OCI-LY7 (cell line): ENCODE measurements at regions not wholly inside any gene's neighbourhood (a gene's known extent, or its start where the extent isn't known, plus 50 kb on each side); places are given as distances from the start of the nearest gene placed in this dataset.

Source experiments
- BruUV-seq: library from RNA; stranded (reverse); fragments of 400-500 nt; replicated peaks from 2 replicates; lab custom pipeline; 2021; lab: Mats Ljungman, UMichigan
- CTCF ChIA-PET: fragments of 300-600 bp; sonication (Branson Sonifier 250); formaldehyde crosslinking; loops from one replicate; lab custom pipeline; 2022; ENCODE audit warnings: antibody characterized with exemption; ENCODE audit not compliant: unreplicated experiment; lab: Charles Lee
- POLR2A ChIA-PET: fragments of 300-600 bp; sonication (Branson Sonifier 250); formaldehyde crosslinking; loops from one replicate; lab custom pipeline; 2022; ENCODE audit warnings: antibody characterized with exemption; lab: Charles Lee
- DNase-seq: peaks from one replicate; pipeline ENCODE4 v3.0.0-alpha.2; 2015; ENCODE audit warnings: low spot score
- H2AFZ ChIP-seq: fragments of 200-600 bp; sonication (generic), shearing (Covaris generic); 2 replicates; pipeline ENCODE4 v1.6.1; 2014; ENCODE audit warnings: mild to moderate bottlenecking, antibody characterized with exemption, low read length, moderate library complexity
- H3K27ac ChIP-seq: fragments of 200-600 bp; sonication (generic); 2 replicates; pipeline ENCODE4 v1.5.1; 2014; ENCODE audit warnings: mixed run types, low read depth, mild to moderate bottlenecking, moderate library complexity, low read length, inconsistent platforms; ENCODE audit not compliant: poor library complexity, severe bottlenecking
- H3K36me3 ChIP-seq: fragments of 200-600 bp; sonication (generic); 2 replicates; pipeline ENCODE4 v1.6.1; 2014; ENCODE audit warnings: mild to moderate bottlenecking, antibody characterized with exemption, low read length, moderate library complexity, mixed read lengths; ENCODE audit not compliant: insufficient read depth
- H3K4me1 ChIP-seq: fragments of 200-600 bp; sonication (generic); 2 replicates; pipeline ENCODE4 v1.5.1; 2014; ENCODE audit warnings: mild to moderate bottlenecking, low read length; ENCODE audit not compliant: insufficient read depth, poor library complexity, severe bottlenecking
- H3K4me2 ChIP-seq: fragments of 200-600 bp; sonication (generic); 2 replicates; pipeline ENCODE4 v1.6.1; 2014; ENCODE audit warnings: mild to moderate bottlenecking, low read length
- H3K4me3 ChIP-seq: fragments of 200-600 bp; sonication (generic); 2 replicates; pipeline ENCODE4 v1.5.1; 2014; ENCODE audit warnings: mild to moderate bottlenecking, low read depth, low read length; ENCODE audit not compliant: poor library complexity, severe bottlenecking
- H3K79me2 ChIP-seq: fragments of 200-600 bp; sonication (generic); 2 replicates; pipeline ENCODE4 v1.6.1; 2016; ENCODE audit warnings: low read depth, mild to moderate bottlenecking, low read length, moderate library complexity, mixed read lengths; ENCODE audit not compliant: insufficient read depth
- H3K9me2 ChIP-seq: fragments of 200-600 bp; sonication (generic); 2 replicates; pipeline ENCODE4 v1.6.1; 2016; ENCODE audit warnings: mild to moderate bottlenecking, low read length, mixed read lengths; ENCODE audit not compliant: insufficient read depth
- H3K9me3 ChIP-seq: fragments of 200-600 bp; sonication (generic); 2 replicates; pipeline ENCODE4 v1.6.1; 2014; ENCODE audit warnings: mild to moderate bottlenecking, mixed run types, low read length, mixed read lengths
- H4K20me1 ChIP-seq: fragments of 200-600 bp; sonication (generic); 2 replicates; pipeline ENCODE4 v1.6.1; 2014; ENCODE audit warnings: mild to moderate bottlenecking, antibody characterized with exemption, low read length, moderate library complexity, mixed read lengths; ENCODE audit not compliant: insufficient read depth
- EZH2phosphoT487 ChIP-seq: fragments of 200-600 bp; sonication (generic); IDR thresholded peaks from 2 replicates; pipeline ENCODE4 v1.6.1; 2018; ENCODE audit warnings: low read depth, borderline replicate concordance, mild to moderate bottlenecking, mixed run types, antibody characterized with exemption, low read length, moderate library complexity, mixed read lengths
- intact Hi-C: fragments of 100-400 bp; cut with micrococcal nuclease; formaldehyde crosslinking; loops from one replicate; pipeline ENCODE4 v1.10.0; 2022; ENCODE audit not compliant: unreplicated experiment
- TF ChIP-seq, protein P1 (sequence below): fragments of 200-600 bp; sonication (generic); conservative IDR thresholded peaks from 2 replicates; pipeline ENCODE4 v1.5.1; 2014; ENCODE audit warnings: mild to moderate bottlenecking, antibody characterized with exemption, low read length, moderate library complexity, mixed read lengths

DNA sequence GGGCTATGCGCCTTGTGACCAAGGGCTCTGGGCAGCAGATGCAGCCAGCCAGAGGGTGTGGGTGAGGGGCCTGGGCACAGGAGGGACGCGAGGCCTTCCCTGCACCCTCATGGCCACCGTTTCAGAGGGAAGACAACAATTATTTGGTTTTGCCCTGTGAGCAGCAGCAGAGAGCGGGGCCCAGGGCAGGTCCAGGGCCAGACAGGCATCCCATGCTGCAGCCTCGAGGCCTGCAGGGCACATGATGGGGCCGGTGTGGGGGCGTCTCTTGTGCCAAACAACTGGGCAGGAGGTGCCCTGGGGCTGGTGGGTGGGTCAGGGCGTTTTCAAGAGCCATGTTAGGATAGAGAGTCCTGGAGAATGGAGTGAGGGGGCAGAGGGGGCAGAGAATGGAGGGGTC lies 79.4 kb downstream of the SCGB2B2 start:
- intact Hi-C loops: no loop called here
- no peaks in the 10 kb centered on the region for H3K36me3 ChIP-seq
- H3K4me1 ChIP-seq: no peaks in the 10 kb centered on the region
- no peaks in the 10 kb centered on the region for H4K20me1 ChIP-seq
- H3K9me3 ChIP-seq: no peaks in the 10 kb centered on the region
- no peak overlapping the region for H2AFZ ChIP-seq
- no peak for TF ChIP-seq EZH2phosphoT487
- TF ChIP-seq, protein P1, sequence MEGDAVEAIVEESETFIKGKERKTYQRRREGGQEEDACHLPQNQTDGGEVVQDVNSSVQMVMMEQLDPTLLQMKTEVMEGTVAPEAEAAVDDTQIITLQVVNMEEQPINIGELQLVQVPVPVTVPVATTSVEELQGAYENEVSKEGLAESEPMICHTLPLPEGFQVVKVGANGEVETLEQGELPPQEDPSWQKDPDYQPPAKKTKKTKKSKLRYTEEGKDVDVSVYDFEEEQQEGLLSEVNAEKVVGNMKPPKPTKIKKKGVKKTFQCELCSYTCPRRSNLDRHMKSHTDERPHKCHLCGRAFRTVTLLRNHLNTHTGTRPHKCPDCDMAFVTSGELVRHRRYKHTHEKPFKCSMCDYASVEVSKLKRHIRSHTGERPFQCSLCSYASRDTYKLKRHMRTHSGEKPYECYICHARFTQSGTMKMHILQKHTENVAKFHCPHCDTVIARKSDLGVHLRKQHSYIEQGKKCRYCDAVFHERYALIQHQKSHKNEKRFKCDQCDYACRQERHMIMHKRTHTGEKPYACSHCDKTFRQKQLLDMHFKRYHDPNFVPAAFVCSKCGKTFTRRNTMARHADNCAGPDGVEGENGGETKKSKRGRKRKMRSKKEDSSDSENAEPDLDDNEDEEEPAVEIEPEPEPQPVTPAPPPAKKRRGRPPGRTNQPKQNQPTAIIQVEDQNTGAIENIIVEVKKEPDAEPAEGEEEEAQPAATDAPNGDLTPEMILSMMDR: no peak
- H3K9me2 ChIP-seq: no peaks in the 10 kb centered on the region
- H3K4me3 ChIP-seq: no peak overlapping the region
- ChIA-PET POLR2A (no interaction called here), CTCF (no interaction called here)
- no peak overlapping the region for H3K27ac ChIP-seq
- no TSS peak for BruUV-seq
- DNase-seq: no peak
- H3K4me2 ChIP-seq: no peak overlapping the region
- no peaks in the 10 kb centered on the region for H3K79me2 ChIP-seq

DNA sequence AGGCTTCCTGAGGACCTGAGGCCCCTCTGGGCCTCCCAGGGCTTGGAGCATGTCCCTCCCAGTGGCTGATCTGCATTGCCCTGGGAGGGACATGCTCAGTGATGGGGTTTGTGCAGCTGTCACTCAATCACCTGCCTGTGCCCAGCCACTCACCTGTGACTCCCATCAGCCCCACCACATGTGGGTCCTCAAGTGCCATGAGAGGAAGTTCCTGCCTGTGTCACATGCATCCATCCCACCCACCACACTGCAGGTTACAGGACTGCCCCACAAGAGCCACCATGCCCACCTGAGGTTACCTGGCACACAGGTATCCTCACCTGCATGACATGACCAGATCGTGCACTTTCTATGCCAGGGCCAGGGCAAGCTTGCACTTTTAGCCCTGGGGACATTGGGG lies 80.0 kb downstream of the SCGB2B2 start:
- POLR2A ChIA-PET: no interaction called here
- no peak overlapping the region for H2AFZ ChIP-seq
- no peaks in the 10 kb centered on the region for H3K79me2 ChIP-seq
- no peaks in the 10 kb centered on the region for H4K20me1 ChIP-seq
- BruUV-seq: no TSS peak
- no peaks in the 10 kb centered on the region for H3K9me2 ChIP-seq
- CTCF ChIA-PET: no interaction called here
- H3K9me3 ChIP-seq: no peaks in the 10 kb centered on the region
- no peak overlapping the region for H3K27ac ChIP-seq
- no peaks in the 10 kb centered on the region for H3K36me3 ChIP-seq
- intact Hi-C loops: no loop called here
- no peak for TF ChIP-seq EZH2phosphoT487
- TF ChIP-seq, protein P1: no peak
- no peak overlapping the region for H3K4me3 ChIP-seq
- no peaks in the 10 kb centered on the region for H3K4me1 ChIP-seq
- no peak overlapping the region for H3K4me2 ChIP-seq
- no peak for DNase-seq

DNA sequence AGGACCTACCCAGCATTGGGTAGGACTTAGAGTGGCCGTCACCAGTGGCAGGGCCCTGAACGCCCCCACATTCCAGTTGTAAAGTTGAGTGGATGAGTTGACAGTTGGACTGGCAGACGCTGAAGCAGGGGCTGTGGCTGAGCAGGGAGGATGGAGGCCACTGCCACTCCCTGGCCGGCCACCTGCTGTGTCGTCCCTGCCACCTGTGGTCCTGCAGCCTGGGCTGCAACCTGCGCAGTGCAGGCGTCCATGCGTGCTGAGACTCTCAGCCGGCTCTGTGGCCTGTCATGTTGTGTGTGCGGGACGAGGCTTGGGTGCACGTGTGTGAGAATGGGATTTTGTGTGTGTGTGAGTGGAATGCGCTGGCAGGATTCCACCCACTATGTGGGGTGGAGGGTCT lies 80.8 kb downstream of the SCGB2B2 start:
- no peak for DNase-seq
- no peak overlapping the region for H3K4me2 ChIP-seq
- no peaks in the 10 kb centered on the region for H3K9me2 ChIP-seq
- no peak overlapping the region for H2AFZ ChIP-seq
- H3K36me3 ChIP-seq: no peaks in the 10 kb centered on the region
- no peaks in the 10 kb centered on the region for H3K79me2 ChIP-seq
- no peaks in the 10 kb centered on the region for H4K20me1 ChIP-seq
- ChIA-PET POLR2A (no interaction called here), CTCF (no interaction called here)
- TF ChIP-seq, protein P1: no peak
- TF ChIP-seq EZH2phosphoT487: no peak
- no peak overlapping the region for H3K4me3 ChIP-seq
- intact Hi-C loops: no loop called here
- no peak overlapping the region for H3K27ac ChIP-seq
- no peaks in the 10 kb centered on the region for H3K9me3 ChIP-seq
- no peaks in the 10 kb centered on the region for H3K4me1 ChIP-seq
- no TSS peak for BruUV-seq
